SK-N-SH treated with all-trans-retinoic acid at 6 μM for 48 hours (cell line): ENCODE measurements at regions not wholly inside any gene's neighbourhood (a gene's known extent, or its start where the extent isn't known, plus 50 kb on each side); places are given as distances from the start of the nearest gene placed in this dataset.

Source experiments
- ATAC-seq: fragments of 200-7000 bp; cut with Tn5 transposase; 3 replicates; pipeline ENCODE4 v1.9.1; 2020; ENCODE audit warnings: mild to moderate bottlenecking, moderate library complexity
- ARNTL ChIP-seq: fragments of 450-650 bp; formaldehyde crosslinking; IDR thresholded peaks from 2 replicates; pipeline ENCODE4 v1.5.0; 2020; ENCODE audit warnings: low read depth, mild to moderate bottlenecking, moderate library complexity, borderline replicate concordance
- BACH2 ChIP-seq: fragments of 250-450 bp; sonication (Bioruptor Pico); IDR thresholded peaks from 2 replicates; pipeline ENCODE4 v1.9.0; 2021; ENCODE audit warnings: mild to moderate bottlenecking, borderline replicate concordance
- CREB5 ChIP-seq: fragments of 250-450 bp; sonication (Bioruptor Pico); IDR thresholded peaks from 2 replicates; pipeline ENCODE4 v1.5.1; 2020; ENCODE audit warnings: low read depth, mild to moderate bottlenecking, moderate library complexity
- CSDC2 ChIP-seq: fragments of 250-450 bp; sonication (Bioruptor Pico); IDR thresholded peaks from 2 replicates; pipeline ENCODE4 v1.5.0; 2020; ENCODE audit warnings: mild to moderate bottlenecking, moderate library complexity
- ESRRG ChIP-seq: fragments of 250-450 bp; sonication (Bioruptor Pico); IDR thresholded peaks from 2 replicates; pipeline ENCODE4 v1.6.1; 2021; ENCODE audit warnings: mild to moderate bottlenecking
- GLIS3 ChIP-seq: fragments of 250-450 bp; sonication (Bioruptor Pico); IDR thresholded peaks from 2 replicates; pipeline ENCODE4 v1.5.0; 2020; ENCODE audit warnings: mild to moderate bottlenecking, moderate library complexity
- ISL1 ChIP-seq: fragments of 250-450 bp; sonication (Bioruptor Pico); IDR thresholded peaks from 2 replicates; pipeline ENCODE4 v2.1.2; 2022; ENCODE audit warnings: mild to moderate bottlenecking, moderate library complexity
- OSR1 ChIP-seq: fragments of 250-450 bp; sonication (Bioruptor Pico); IDR thresholded peaks from 2 replicates; pipeline ENCODE4 v1.8.0; 2022; ENCODE audit warnings: moderate library complexity, mild to moderate bottlenecking, inconsistent platforms
- POU6F1 ChIP-seq: fragments of 250-450 bp; sonication (Bioruptor Pico); IDR thresholded peaks from 2 replicates; pipeline ENCODE4 v1.8.0; 2021; ENCODE audit warnings: low read depth, mild to moderate bottlenecking, moderate library complexity, borderline replicate concordance
- PPARA ChIP-seq: fragments of 250-450 bp; sonication (Bioruptor Pico); IDR thresholded peaks from 2 replicates; pipeline ENCODE4 v1.5.0; 2020; ENCODE audit warnings: mild to moderate bottlenecking, borderline replicate concordance
- SNAI2 ChIP-seq: fragments of 250-450 bp; sonication (Bioruptor Pico); IDR thresholded peaks from 2 replicates; pipeline ENCODE4 v1.5.0; 2020; ENCODE audit warnings: mild to moderate bottlenecking, moderate library complexity
- TCF4 ChIP-seq: fragments of 250-450 bp; sonication (Bioruptor Pico); IDR thresholded peaks from 2 replicates; pipeline ENCODE4 v1.8.0; 2021; ENCODE audit warnings: mild to moderate bottlenecking, moderate library complexity, borderline replicate concordance
- TOX ChIP-seq: fragments of 250-450 bp; sonication (Bioruptor Pico); IDR thresholded peaks from 2 replicates; pipeline ENCODE4 v1.8.0; 2021; ENCODE audit warnings: mild to moderate bottlenecking, moderate library complexity, borderline replicate concordance
- TSHZ2 ChIP-seq: fragments of 250-450 bp; sonication (Bioruptor Pico); IDR thresholded peaks from 2 replicates; pipeline ENCODE4 v1.5.0; 2020; ENCODE audit warnings: mild to moderate bottlenecking, moderate library complexity
- ZC3H10 ChIP-seq: fragments of 250-450 bp; sonication (Bioruptor Pico); IDR thresholded peaks from 2 replicates; pipeline ENCODE4 v1.5.1; 2021; ENCODE audit warnings: mild to moderate bottlenecking, moderate library complexity
- ZFP3 ChIP-seq: fragments of 250-450 bp; sonication (Bioruptor Pico); IDR thresholded peaks from 2 replicates; pipeline ENCODE4 v1.5.0; 2020; ENCODE audit warnings: mild to moderate bottlenecking, moderate library complexity
- ZFP30 ChIP-seq: fragments of 450-650 bp; formaldehyde crosslinking; IDR thresholded peaks from 2 replicates; pipeline ENCODE4 v1.5.0; 2022; ENCODE audit warnings: mild to moderate bottlenecking, moderate library complexity
- ZNF565 ChIP-seq: fragments of 450-650 bp; formaldehyde crosslinking; conservative IDR thresholded peaks from 2 replicates; pipeline ENCODE4 v1.5.0; 2020; ENCODE audit warnings: low read depth, mild to moderate bottlenecking, moderate library complexity
- ZNF70 ChIP-seq: fragments of 450-650 bp; formaldehyde crosslinking; IDR thresholded peaks from 2 replicates; pipeline ENCODE4 v1.5.0; 2020; ENCODE audit warnings: mild to moderate bottlenecking, moderate library complexity
- ZNF8 ChIP-seq: fragments of 450-650 bp; formaldehyde crosslinking; IDR thresholded peaks from 2 replicates; pipeline ENCODE4 v1.5.0; 2020; ENCODE audit warnings: mild to moderate bottlenecking, moderate library complexity
- TF ChIP-seq, protein P1 (sequence below): fragments of 250-450 bp; sonication (Bioruptor Pico); IDR thresholded peaks from 2 replicates; pipeline ENCODE4 v1.5.1; 2021; ENCODE audit warnings: mild to moderate bottlenecking, moderate library complexity

DNA sequence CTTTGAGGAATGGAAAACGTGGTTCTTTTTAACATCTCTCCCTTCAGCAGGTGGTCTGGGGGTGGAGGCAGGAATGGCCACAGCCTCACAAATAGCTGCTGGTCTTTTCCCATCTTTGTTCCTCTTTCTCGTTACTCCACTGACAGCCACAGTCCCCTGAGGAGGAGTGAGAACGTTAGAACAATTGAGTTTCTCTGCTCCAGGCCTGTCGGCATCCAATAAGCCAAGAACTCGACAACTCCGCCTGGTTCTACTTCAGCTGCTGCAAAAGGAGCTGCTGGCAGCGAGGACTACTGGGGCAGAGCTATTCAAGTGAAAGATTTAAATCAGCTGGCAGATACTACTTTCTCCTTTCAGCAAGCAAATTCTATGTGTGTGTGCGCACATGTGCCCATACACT, 169.5 kb upstream of the GALNT2 start:
- no peak for TF ChIP-seq OSR1 (CRISPR knock-in tag)
- no peak for TF ChIP-seq ZC3H10 (CRISPR knock-in tag)
- no peak for TF ChIP-seq SNAI2 (CRISPR knock-in tag)
- TF ChIP-seq CSDC2 (CRISPR knock-in tag): no peak
- TF ChIP-seq, protein P1, sequence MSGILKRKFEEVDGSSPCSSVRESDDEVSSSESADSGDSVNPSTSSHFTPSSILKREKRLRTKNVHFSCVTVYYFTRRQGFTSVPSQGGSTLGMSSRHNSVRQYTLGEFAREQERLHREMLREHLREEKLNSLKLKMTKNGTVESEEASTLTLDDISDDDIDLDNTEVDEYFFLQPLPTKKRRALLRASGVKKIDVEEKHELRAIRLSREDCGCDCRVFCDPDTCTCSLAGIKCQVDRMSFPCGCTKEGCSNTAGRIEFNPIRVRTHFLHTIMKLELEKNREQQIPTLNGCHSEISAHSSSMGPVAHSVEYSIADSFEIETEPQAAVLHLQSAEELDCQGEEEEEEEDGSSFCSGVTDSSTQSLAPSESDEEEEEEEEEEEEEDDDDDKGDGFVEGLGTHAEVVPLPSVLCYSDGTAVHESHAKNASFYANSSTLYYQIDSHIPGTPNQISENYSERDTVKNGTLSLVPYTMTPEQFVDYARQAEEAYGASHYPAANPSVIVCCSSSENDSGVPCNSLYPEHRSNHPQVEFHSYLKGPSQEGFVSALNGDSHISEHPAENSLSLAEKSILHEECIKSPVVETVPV: no peak
- no peak for TF ChIP-seq ZNF565 (CRISPR knock-in tag)
- no peak for TF ChIP-seq ESRRG
- TF ChIP-seq ZFP3 (CRISPR knock-in tag): no peak
- TF ChIP-seq TSHZ2: no peak
- TF ChIP-seq, all 23 proteins: peak for 0
- no peak for ATAC-seq

DNA sequence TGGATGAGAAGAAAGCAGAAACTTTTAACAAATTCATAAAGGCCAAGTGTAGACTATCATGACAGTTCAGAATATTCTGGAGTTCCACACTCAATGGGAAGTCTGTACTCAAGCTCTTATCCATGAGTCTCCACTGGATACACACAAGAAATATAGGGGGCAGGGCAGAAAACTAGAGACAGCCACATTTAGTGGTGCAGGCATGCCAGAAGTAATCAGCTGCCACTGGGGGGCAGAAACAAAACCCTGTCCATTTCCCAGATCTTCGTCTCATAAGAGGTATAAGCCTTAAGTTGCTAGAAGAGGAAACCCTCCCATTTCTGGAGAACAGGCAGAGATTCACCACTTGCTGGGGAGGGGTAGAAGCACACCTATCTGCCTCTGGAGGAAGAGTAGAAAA, 166.8 kb upstream of the GALNT2 start:
- no peak for ATAC-seq
- TF ChIP-seq ZNF8 (CRISPR knock-in tag): no peak
- no peak for TF ChIP-seq TCF4 (CRISPR knock-in tag)
- no peak for TF ChIP-seq ARNTL
- TF ChIP-seq CSDC2 (CRISPR knock-in tag): no peak
- no peak for TF ChIP-seq ZFP3 (CRISPR knock-in tag)
- no peak for TF ChIP-seq SNAI2 (CRISPR knock-in tag)
- TF ChIP-seq, all 23 proteins: peak for 0

DNA sequence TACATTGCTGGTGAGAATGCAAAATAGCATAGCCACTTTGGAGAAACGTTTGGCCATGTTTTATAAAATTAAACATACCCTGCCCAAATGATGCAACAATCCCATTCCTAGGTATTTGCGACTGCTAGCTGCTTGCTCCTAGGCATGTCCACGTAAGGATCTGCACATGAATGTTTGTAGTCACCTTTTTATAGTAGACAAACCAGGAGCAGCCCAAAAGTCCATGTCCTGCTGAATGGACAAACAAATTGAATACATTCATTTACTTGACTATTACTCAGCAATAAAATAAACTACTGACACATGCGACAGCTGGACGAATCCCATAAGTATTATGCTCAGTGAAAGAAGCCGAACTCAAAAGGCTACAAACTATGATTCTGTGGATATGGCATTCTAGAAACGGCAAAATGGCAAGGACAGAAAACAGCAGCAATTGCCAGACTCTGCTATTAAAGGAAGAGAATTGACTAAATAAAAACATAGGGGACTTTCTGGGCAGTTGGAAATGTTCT, 161.9 kb upstream of the GALNT2 start:
- no peak for TF ChIP-seq PPARA (CRISPR knock-in tag)
- no peak for TF ChIP-seq SNAI2 (CRISPR knock-in tag)
- TF ChIP-seq CSDC2 (CRISPR knock-in tag): no peak
- TF ChIP-seq ZNF70 (CRISPR knock-in tag): no peak
- TF ChIP-seq BACH2: no peak
- TF ChIP-seq ARNTL: no peak
- TF ChIP-seq TCF4 (CRISPR knock-in tag): no peak
- ATAC-seq: no peak

GRCh38 chr1:229905652-229906051, 161.4 kb upstream of the GALNT2 start:
- TF ChIP-seq ISL1 (CRISPR knock-in tag) (0 out of 2 replicates have a peak, but pooled peaks have one; percentile 39), CSDC2 (CRISPR knock-in tag) (no peak)
- no peak for ATAC-seq

DNA sequence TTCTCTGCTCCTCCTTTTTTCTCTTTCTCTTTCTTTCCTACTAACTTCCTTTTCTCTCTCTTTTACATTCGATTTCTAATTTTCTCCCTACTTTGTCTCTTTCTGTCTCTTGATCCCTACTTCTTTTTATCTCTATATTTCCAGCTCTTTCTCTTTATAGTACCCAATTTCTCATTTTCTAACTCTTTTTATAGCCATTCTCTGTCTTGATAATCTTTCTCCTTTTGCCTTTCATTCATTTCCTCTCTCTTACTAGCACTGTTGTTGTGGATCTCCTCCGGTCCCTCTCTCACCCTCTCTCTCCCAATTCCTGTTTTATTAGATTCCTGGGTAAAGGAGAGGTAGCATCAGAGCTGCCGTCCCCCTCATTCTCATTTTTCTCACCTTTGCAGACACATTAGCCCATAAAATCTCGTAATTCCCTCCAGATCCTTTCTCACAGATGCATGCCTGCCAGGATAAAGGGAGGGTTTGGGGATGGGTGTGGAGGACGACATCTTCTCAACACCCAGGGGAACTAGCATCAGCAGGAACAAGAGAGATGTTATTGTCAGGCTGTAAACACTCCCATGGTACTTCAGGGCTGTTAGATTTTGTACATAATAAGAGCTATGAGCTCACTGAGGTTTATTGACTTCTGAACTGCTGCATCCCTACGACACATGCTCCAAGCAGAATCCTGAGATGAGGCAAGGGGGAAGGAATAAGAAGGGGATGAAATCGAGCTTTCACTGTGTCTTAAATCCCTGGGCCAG, 159.0 kb upstream of the GALNT2 start:
- TF ChIP-seq TSHZ2 (no peak), TOX (no peak), TCF4 (CRISPR knock-in tag) (no peak), POU6F1 (no peak), BACH2 (no peak), ESRRG (no peak), ZNF70 (CRISPR knock-in tag) (no peak), ZFP3 (CRISPR knock-in tag) (no peak), OSR1 (CRISPR knock-in tag) (no peak), ZFP30 (CRISPR knock-in tag) (no peak), GLIS3 (no peak), ISL1 (CRISPR knock-in tag) (no peak), PPARA (CRISPR knock-in tag) (no peak), CREB5 (CRISPR knock-in tag) (no peak)
- TF ChIP-seq, protein P1: no peak
- no peak for ATAC-seq
